HFFc6 (cell line): ENCODE measurements at regions not wholly inside any gene's neighbourhood (a gene's known extent, or its start where the extent isn't known, plus 50 kb on each side); places are given as distances from the start of the nearest gene placed in this dataset.
A peak's percentile ranks its signal among the peaks of the same experiment; 100 is the strongest.

Source experiments
- DNase-seq: peaks from one replicate; pipeline ENCODE4 v3.0.0-alpha.2; 2018
- H3K27ac Mint-ChIP-seq: 2 replicates; pipeline ENCODE4 v1.8.0; 2020; ENCODE audit warnings: mild to moderate bottlenecking, mixed read lengths
- H3K27me3 Mint-ChIP-seq: 2 replicates; pipeline ENCODE4 v1.8.0; 2021; ENCODE audit warnings: mild to moderate bottlenecking, moderate library complexity, mixed read lengths; ENCODE audit not compliant: insufficient read depth
- H3K36me3 Mint-ChIP-seq: 2 replicates; pipeline ENCODE4 v1.8.0; 2021; ENCODE audit warnings: low read depth, mixed read lengths
- H3K4me1 Mint-ChIP-seq: 2 replicates; pipeline ENCODE4 v1.8.0; 2020; ENCODE audit warnings: low read depth, mixed read lengths
- H3K4me3 Mint-ChIP-seq: 2 replicates; pipeline ENCODE4 v1.8.0; 2020; ENCODE audit warnings: mild to moderate bottlenecking, moderate library complexity, mixed read lengths
- H3K9me3 Mint-ChIP-seq: 2 replicates; pipeline ENCODE4 v1.8.0; 2020; ENCODE audit warnings: mild to moderate bottlenecking, mixed read lengths
- CTCF ChIP-seq: fragments of 200-600 bp; sonication (generic); IDR thresholded peaks from 2 replicates; pipeline ENCODE4 v1.5.0; 2021; ENCODE audit warnings: antibody characterized with exemption, mild to moderate bottlenecking

- no peaks in the 10 kb centered on the region for H3K27me3 Mint-ChIP-seq
- H3K27ac Mint-ChIP-seq: peak overlapping the region; percentile 84
- H3K4me1 Mint-ChIP-seq: peaks cover 36% of the 10 kb centered on the region
- TF ChIP-seq CTCF: no peak
- H3K9me3 Mint-ChIP-seq: no peaks in the 10 kb centered on the region
- peak overlapping the region; percentile 69; the same call in 1 of the 2 replicates for H3K4me3 Mint-ChIP-seq
- H3K36me3 Mint-ChIP-seq: no peaks in the 10 kb centered on the region
- DNase-seq: peak; percentile 52
Observed at GRCh38 chr15:46442901-46443590, 808.2 kb downstream of the SQOR start.

- Mint-ChIP-seq H3K36me3 (no peaks in the 10 kb centered on the region), H3K9me3 (no peaks in the 10 kb centered on the region), H3K27me3 (no peaks in the 10 kb centered on the region), H3K4me3 (no peak overlapping the region), H3K4me1 (no peaks in the 10 kb centered on the region), H3K27ac (no peak overlapping the region)
- no peak for TF ChIP-seq CTCF
- DNase-seq: no peak
Observed at GRCh38 chr15:46450112-46450809, 815.4 kb downstream of the SQOR start.

- H3K27me3 Mint-ChIP-seq: no peaks in the 10 kb centered on the region
- H3K9me3 Mint-ChIP-seq: no peaks in the 10 kb centered on the region
- H3K27ac Mint-ChIP-seq: no peak overlapping the region
- H3K4me3 Mint-ChIP-seq: no peak overlapping the region
- DNase-seq: no peak
- TF ChIP-seq CTCF: no peak
- H3K4me1 Mint-ChIP-seq: no peaks in the 10 kb centered on the region
- no peaks in the 10 kb centered on the region for H3K36me3 Mint-ChIP-seq
Observed at GRCh38 chr15:46450810-46451182, 816.0 kb downstream of the SQOR start.

- Mint-ChIP-seq H3K4me1 (no peaks in the 10 kb centered on the region), H3K36me3 (no peaks in the 10 kb centered on the region), H3K27ac (no peak overlapping the region), H3K4me3 (no peak overlapping the region), H3K9me3 (no peaks in the 10 kb centered on the region), H3K27me3 (no peaks in the 10 kb centered on the region)
- no peak for DNase-seq
- TF ChIP-seq CTCF: no peak
Observed at GRCh38 chr15:46452297-46452820, 817.5 kb downstream of the SQOR start.

GRCh38 chr15:46456456-46456855 lies 821.6 kb downstream of the SQOR start:
- no peaks in the 10 kb centered on the region for H3K27me3 Mint-ChIP-seq
- H3K27ac Mint-ChIP-seq: no peak overlapping the region
- peaks cover 12% of the 10 kb centered on the region for H3K4me1 Mint-ChIP-seq
- no peaks in the 10 kb centered on the region for H3K9me3 Mint-ChIP-seq
- H3K36me3 Mint-ChIP-seq: no peaks in the 10 kb centered on the region
- no peak for DNase-seq
- H3K4me3 Mint-ChIP-seq: no peak overlapping the region
- no peak for TF ChIP-seq CTCF
